NOMO-1 (cell line): ENCODE measurements at regions not wholly inside any gene's neighbourhood (a gene's known extent, or its start where the extent isn't known, plus 50 kb on each side); places are given as distances from the start of the nearest gene placed in this dataset.

Experiments used
- DNase-seq, 2 experiments: peaks; one replicate each; lab custom pipeline; 2025; ENCODE audit not compliant: unreplicated experiment in 2 of 2; lab: John Stamatoyannopoulos, UW

DNA sequence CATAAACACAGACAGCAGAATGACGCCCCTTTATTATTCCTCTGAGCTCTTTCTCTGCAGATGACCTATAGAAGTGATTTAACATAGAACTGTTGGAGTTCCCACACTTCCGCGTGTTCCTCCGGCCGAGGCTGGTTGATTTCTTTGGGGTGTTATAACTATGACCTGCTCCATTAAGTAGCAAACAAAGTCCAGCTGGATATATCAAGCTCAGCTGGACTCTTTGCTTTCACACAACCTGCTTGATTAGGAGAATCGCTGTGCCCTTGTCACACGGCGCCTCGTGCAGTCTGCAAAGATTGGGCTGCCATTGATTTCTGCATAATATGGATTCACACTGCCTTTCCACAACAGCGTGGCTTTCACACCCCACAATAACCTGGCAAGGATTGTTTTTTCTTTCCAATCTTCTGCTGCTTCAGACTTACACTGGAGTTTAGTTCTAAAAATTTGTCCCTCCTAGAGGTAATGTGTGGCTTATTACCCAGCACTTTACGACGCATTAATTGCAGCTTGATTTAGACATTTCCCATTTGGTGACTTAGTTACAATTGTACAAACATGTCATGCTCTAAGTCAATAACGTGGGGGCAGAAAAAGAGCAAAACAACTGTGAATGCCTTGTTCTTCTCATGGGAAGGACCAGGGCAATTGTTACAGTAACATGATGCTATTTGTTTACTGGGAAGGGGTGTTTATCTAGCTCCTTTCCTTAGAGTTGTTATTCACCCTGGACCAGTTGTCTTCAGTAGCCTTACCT is 485.7 kb downstream of the TXNL1 start:
- DNase-seq, result no peak

DNA sequence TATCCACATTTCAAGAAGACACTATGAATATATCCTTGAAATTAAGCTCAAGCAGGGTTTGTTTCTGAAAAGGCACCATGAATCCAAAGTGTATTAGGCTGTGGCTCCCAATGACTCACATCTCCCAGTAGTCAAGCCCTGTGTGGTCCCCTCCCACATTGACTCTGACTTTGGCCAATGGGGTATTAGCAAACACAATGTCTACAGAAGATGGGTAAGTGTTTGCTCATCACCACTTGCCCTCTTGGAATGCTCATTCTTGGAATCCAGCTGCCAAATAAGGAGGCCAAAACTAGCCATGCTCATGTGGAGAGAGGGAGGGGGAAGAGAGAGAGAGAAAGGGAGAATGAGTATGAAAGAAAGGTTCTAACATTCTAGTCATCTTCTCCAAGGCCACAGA is 490.0 kb downstream of the TXNL1 start:
- no peak for DNase-seq

DNA sequence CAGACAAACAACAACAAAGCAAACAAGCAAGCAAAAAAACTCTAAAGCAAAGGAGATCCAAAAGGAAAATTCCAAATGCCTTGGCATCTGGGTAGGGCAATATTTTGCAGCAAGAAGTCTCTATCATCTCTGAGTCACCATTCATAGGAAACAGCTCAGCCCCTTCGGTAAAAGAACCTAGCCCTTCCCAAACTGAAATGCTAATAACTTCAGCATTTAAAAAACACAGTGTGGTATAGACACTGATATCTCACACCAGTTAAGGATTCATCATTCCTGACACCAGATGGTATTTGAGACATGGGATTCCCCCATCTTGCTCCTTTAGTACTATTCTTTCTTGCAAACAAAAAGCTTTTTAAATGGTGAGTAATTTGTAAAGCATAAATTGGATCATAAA is 491.8 kb downstream of the TXNL1 start:
- DNase-seq, result no peak

DNA sequence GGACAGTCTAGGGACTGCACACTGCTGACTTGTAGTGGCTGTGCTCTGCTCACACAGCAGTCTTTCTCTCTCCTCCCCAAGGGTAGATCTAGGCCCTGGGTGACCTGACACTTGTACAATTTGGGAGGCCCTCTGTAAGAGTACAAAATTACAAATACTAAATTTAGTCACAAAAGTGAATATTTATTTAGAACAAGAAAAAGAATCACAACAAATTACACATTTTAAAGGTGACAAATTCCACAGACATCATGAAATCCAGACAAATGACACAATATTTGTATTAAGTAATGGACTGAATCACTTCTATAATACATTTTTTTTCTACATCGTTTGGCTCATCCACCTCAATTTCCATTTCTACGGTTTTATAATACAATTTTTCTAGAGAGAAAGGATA is 496.4 kb downstream of the TXNL1 start:
- DNase-seq, result no peak

DNA sequence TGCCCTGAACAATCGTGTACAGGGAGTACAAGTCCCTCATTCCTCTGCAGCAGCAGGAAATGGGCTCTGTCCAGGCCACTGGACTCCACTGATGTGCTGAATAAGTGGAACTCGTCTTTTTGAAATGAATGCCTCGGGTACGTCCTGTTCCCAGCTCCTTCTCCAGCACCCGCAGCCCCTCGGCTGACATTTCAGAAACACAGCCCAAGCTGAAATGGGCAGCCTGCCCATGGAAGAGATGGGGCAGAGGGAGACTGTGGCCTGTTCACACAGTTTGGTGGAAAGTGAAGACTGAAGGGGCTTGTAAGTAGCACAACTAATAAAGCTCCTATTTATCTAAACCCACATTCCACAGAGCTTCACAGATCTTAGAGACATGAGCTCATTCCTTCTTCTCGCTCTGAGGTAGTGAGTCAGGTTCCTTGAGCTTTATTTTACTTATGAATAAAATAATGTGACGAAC is 498.6 kb downstream of the TXNL1 start:
- DNase-seq, result no peak

DNA sequence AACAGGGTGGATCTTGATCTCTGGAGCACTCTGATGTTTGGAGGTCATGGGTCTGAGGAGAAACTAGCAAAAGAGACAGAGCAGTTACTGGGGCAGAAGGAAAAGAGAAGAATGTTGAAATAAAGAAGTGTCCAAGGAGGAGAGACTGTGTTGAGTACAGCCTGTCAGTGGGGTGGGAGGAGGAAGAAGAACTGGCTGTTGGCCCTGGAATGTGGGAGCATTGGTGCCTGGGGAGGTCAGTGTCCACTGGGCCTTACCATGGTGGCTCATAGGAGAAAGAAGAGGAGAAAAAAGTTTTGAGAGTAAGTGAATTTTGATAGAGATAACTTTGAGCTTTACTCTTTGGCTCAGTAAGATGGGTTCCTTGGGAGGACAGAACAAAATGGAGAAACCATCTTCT is 499.0 kb downstream of the TXNL1 start:
- no peak for DNase-seq

DNA sequence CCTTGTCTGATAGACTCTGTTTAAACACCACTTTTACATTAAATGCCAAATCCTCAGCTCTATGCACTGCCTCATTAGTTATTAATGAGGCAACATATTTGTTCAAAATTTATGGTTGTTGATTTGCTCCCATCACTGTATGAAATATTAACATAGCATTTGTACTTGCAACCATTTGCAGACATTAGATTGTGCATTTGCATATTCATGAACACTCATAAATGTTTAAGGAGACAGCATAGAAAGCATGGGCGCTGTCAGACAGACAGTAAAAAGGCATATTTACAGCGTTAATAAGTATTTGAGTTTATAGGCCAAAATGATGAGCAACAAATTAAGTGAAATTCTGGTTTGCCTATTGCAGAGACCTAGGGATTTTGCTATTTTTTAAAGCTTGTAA is 502.3 kb downstream of the TXNL1 start:
- no peak for DNase-seq

DNA sequence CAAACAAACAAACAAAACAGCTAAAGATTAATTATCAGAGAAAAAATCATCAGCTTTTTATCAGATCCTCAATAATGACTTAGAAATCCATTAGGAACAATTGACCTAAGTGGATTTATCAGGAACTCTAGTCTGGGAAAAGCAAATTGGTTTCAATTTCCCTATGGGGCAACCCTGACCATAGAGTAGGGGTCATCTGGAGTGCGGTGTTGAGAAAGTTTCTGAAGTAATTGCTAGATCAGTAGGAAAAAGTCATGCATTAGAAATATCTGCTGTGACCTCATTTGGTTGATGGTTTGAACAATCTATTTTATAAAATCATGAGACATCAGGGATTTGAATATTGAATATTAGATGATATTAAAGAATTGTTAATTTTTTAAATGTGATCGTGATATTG is 507.9 kb downstream of the TXNL1 start:
- no peak for DNase-seq

DNA sequence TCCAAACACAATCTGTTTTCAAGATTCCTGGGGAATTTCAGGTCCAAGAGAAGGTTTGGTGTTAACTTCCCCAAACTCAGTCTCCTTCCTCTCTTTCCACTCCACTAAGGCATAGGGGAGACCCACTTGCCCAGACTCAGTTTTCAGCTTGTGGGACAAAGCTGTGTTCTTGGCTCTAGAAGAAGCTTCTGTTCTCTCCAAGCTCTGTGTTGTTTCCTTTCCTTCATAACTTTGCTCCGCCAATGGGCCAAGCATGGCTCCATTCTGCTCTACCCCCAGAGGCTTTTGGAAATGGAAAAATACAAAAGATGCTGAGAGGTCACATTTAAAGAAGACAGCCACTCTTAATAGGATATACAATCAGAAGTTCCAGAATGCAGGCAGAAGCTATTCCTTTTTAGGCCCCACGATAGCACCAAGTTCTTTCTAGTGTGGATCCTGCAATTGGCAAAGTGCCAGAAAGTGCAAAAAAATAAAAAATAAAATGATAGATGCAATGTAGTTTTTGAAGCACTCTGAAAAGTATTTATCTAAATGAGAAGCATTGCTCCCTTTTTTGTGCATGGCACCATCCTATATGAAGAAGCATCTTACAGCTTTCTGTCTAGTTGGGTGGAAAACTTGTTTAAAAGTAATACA is 510.1 kb downstream of the TXNL1 start:
- no peak for DNase-seq

DNA sequence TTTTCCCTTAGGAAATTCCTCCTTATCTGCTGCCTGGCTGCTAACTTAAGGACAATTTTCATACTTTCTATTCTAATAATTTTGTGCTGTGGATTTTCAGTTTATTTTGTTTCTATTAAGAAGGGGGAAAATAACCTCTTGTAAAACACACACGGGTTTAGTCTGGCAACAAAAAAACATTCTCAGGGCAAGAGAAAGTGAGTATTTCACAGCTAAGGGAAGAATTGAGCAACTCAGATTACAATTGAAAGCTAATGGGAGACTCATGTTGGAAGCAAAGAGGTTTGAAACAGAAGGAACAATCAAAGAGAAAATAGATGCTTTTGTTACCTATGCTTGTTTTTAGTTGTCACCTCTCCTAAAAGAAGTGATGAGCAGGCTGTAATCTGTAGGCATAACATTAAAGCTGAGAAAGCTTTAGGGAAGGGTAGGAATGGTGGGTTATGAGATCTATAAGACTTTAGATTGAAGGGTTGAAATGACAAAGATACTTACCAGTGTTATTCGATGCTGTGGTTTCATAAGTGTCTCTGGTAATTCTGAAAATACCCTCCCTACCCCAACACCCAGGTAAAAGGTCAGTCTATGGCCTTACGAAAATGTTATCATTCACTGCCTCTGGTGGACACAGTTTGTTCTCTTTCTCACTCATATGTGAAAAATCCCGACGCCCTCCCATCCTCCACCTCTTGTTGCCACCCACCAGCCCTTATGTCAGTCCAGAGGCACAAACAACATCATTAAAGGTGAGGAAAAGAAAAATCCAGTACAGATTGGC is 510.9 kb downstream of the TXNL1 start:
- no peak for DNase-seq

DNA sequence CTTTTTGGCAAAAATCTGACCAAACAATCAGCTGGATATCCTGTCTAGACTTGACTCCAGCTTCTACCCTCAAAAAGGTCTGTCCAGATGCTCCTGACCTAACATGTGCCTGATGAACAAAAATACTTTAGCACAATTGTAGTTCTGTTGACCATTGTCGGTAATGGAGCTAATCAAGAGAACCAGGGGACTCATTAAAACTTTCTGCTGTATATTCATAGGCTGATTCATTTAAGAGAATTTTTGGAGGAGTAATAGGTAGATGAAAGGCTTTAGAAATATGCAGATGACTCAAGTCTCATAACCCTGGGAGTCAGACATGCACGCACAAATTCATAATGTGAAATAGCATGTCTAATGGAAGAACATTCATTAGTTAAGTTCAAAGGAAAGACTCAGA is 514.2 kb downstream of the TXNL1 start:
- no peak for DNase-seq

DNA sequence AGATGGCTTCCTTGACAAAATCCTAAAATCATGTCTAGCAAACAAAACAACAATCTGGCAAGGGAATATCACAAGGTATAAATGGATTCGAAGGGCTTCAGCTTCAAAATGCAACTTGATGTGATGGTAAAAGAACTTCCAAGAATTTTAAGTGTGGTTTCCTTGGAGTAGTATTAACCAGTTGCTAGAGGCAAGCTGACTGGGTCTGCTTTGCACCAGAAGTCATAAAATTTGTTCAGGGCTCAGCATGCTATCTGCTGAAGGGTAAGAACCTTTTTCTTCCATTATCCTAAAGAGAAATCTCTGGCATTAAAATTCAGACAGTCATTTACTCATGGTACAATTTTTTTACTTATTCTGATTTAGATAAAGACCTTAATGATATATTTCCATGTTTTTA is 516.7 kb downstream of the TXNL1 start:
- no peak for DNase-seq

DNA sequence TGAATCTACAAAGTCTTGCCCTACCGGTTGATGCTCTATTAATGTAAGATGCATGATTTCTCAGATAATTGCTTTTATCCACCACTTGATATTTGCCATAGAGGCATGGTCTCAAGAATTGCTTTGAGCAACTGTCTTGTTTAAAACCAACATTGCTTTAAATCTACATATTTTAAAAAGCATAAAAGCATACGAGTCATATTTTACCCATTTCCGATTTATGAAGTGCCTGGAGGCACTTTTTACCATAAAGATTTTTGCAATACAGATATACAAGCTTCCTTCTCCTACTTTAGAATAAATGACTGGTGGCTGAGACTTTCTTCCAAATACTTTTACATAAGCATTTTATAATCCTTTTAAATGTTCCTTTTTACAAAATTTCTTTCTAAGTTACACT is 517.6 kb downstream of the TXNL1 start:
- no peak for DNase-seq

DNA sequence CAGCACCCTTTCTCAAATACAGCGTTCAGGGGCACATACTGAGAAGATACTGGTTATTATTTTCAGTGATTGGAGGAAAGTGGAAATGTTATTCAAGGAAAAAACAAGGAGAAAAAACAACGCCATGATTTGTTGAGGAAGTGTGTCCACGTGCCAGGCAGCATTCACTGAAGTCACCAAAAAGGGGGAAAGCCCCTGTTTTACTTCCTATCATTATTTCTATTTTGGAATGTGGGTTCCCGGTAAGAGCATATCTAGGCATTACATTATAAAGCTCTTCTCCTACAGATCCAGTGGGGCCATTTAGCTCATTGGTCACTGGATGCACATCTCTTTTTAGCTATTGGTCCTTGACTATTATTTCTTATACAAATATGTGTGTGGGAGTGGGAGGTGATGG is 518.7 kb downstream of the TXNL1 start:
- DNase-seq, result no peak

DNA sequence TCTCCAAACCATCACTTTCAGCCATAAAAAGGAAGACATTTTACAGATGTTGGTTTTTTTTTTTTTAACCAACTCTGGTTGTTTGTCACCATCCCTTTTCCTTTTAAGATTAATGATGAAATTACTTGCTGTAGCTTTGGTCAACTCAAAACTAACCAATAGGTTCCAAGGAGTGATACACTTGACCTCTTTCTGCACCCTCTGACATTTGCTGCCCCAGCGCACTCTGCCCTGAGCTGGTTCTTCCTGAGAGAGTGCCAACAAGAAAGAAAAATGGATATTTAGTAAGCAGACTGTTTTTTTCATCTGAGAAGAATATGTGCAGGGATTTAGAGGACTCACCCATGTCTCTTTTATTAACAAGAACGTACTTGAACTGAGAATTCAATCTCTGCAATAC is 520.0 kb downstream of the TXNL1 start:
- no peak for DNase-seq

DNA sequence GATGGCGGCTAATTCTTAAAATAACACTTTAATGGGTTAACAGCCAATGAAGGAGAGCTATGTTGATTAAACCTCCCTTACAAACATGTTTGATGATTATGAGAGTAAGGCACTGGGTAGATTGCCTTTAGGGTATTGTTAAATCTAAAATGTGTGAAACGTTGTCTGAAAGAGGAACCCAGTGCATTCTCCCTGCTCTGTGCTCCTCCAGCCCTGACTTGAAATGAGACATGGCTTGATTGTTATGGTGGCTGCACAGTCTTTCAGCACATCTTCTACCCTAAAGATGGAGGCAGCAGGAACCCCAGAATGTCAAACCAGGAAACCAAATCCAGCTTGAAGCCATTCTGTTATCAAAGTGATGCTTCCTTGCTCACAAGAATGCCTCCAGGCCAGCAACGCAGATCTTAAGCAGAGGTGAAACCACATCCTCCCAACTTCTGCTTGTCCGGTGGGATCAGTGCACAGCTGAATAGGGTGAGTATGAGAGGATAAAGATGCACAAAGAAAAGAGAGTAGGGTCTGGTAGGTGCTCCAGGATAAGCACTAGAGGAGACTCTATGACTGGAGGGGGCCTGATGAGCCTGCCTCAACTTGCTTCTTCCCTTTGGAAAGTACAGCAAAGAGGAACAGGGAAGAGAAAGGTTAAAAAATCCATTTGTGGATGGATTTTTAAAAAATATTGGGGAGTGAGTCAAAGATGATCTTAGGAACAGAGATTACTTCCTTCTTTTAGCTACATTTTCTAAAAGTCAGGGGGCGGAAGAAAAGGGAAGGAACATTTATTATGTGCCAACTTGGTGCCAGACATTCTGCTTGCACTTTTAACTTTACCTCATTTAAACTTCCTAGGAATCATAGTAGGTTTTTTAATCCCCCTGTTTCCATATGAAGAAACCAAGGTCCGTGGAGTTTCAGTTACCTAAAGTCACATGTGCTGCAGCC is 523.0 kb downstream of the TXNL1 start:
- peak; percentile 54 to 67 for DNase-seq

DNA sequence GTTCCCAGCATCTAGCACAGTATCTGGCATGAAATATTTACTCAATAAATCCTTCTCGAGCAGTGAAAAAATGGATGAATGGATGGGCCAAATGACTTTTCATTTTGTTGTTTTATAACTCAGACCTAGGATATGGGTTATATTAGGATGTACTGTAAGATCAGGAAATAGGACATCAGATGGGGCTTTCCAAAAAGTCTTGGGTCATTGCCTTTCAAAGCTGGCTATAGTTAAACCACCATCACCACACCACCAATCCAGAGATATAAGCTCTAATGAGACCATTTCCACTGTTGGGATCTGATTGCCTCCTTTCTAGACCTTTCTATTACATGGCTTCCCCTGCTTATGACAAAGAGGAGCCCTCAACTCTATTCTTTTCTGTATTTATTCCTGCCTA is 525.0 kb upstream of the TCF4 start:
- no peak for DNase-seq

DNA sequence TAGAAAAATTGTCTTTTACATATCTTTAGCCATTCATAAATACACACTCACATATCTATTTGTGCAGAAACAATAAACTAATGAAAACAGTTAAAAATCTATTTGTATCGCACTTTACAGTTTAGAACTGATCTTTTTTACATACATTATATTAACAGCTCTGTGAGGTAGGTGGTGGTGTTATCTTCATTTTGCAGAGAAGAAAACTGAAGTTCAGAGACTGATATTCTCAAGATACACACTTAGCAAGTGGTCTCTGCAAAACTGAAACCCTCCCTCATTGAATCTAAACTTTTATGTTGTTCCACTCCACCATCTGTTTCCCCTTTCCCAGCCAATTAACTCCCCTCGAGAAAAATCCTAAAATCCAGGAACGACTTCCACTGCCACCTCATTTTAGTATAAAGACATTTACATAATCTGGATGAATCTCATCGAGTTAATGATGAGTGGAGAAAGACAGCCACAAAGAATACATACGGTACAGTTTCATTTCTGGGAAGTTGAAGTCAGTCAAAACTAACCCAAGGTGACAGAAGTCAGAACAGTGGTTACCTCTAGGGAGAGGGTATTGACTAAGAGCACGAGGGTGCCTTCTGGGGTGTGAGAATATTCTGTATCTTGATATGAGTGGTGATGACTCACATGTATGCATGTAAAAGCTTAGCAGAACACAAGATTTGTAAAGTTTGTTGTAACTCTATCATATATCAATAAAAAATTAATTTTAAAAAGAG is 524.2 kb upstream of the TCF4 start:
- peak in 1 of 2 experiments; percentile 7 for DNase-seq

DNA sequence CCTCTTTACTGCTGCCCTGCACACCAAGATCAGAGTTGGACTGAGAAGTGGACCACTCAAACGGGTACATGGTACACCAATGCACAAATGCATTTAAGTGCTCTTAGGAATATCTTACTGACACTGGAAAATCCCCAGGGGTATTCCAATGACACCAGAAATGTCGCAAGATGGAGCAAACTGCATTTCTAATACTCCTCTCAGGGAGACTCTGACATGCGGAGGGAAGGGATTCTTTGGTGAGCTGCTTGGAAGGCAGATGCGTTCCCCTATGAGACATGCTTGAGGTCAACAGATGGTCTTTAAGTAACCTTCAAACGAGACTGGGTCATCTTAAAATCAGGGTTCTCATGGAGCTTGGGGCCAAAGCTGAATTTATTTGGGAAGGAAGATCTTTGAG is 521.8 kb upstream of the TCF4 start:
- DNase-seq, result no peak
